ENCODE measurements at regions not wholly inside any gene's neighbourhood (a gene's known extent, or its start where the extent isn't known, plus 50 kb on each side); places are given as distances from the start of the nearest gene placed in this dataset.

GRCh38 chr5:106720367-106720766 lies 950.4 kb downstream of the EFNA5 start:
- WGBS (ENCODE audit: low lambda C conversion rate): 34% methylated on average over 3 of the region's 3 CpGs
- H4K20me1 ChIP-seq (ENCODE audit: insufficient read depth): no peaks in the 10 kb centered on the region
- no peak overlapping the region for H3K4me3 ChIP-seq (ENCODE audit: low read depth in 2 of 2, low read length in 1 of 2)
- ChIA-PET CTCF (no interaction called here), POLR2A (no interaction called here)
- no peaks in the 10 kb centered on the region for H3K27me3 ChIP-seq (ENCODE audit: insufficient read depth)
- TF ChIP-seq, protein P1, sequence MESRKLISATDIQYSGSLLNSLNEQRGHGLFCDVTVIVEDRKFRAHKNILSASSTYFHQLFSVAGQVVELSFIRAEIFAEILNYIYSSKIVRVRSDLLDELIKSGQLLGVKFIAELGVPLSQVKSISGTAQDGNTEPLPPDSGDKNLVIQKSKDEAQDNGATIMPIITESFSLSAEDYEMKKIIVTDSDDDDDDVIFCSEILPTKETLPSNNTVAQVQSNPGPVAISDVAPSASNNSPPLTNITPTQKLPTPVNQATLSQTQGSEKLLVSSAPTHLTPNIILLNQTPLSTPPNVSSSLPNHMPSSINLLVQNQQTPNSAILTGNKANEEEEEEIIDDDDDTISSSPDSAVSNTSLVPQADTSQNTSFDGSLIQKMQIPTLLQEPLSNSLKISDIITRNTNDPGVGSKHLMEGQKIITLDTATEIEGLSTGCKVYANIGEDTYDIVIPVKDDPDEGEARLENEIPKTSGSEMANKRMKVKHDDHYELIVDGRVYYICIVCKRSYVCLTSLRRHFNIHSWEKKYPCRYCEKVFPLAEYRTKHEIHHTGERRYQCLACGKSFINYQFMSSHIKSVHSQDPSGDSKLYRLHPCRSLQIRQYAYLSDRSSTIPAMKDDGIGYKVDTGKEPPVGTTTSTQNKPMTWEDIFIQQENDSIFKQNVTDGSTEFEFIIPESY (IDR thresholded peaks at IDR 0.05; ENCODE audit: borderline replicate concordance, low read depth): no peak
- TF ChIP-seq MXI1 (IDR thresholded peaks at IDR 0.05; ENCODE audit: low read depth, low read length): no peak
- no peak for TF ChIP-seq ELF1 (IDR thresholded peaks at IDR 0.05)
- TF ChIP-seq RFX5 (IDR thresholded peaks at IDR 0.05; ENCODE audit: low read length): no peak
- TF ChIP-seq GATA2 (CRISPR knock-in tag; IDR thresholded peaks at IDR 0.05): no peak
- TF ChIP-seq FOXJ3 (CRISPR knock-in tag; IDR thresholded peaks at IDR 0.05): no peak
- TF ChIP-seq FOXM1 (IDR thresholded peaks at IDR 0.05; ENCODE audit: low read depth): no peak
- no peak for TF ChIP-seq PBX3 (IDR thresholded peaks at IDR 0.05)
- no peak for TF ChIP-seq JUND (IDR thresholded peaks at IDR 0.05)
- no peak for TF ChIP-seq RAD21 (IDR thresholded peaks at IDR 0.05; ENCODE audit: low read length)
- TF ChIP-seq NFIC (IDR thresholded peaks at IDR 0.05; ENCODE audit: borderline replicate concordance): no peak
- TF ChIP-seq TCF12 (IDR thresholded peaks at IDR 0.05): no peak
- TF ChIP-seq POLR2AphosphoS5 (IDR thresholded peaks at IDR 0.05; ENCODE audit: low read depth, low read length): no peak
- TF ChIP-seq, protein P2, sequence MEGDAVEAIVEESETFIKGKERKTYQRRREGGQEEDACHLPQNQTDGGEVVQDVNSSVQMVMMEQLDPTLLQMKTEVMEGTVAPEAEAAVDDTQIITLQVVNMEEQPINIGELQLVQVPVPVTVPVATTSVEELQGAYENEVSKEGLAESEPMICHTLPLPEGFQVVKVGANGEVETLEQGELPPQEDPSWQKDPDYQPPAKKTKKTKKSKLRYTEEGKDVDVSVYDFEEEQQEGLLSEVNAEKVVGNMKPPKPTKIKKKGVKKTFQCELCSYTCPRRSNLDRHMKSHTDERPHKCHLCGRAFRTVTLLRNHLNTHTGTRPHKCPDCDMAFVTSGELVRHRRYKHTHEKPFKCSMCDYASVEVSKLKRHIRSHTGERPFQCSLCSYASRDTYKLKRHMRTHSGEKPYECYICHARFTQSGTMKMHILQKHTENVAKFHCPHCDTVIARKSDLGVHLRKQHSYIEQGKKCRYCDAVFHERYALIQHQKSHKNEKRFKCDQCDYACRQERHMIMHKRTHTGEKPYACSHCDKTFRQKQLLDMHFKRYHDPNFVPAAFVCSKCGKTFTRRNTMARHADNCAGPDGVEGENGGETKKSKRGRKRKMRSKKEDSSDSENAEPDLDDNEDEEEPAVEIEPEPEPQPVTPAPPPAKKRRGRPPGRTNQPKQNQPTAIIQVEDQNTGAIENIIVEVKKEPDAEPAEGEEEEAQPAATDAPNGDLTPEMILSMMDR (IDR thresholded peaks at IDR 0.05): no peak
- TF ChIP-seq NRF1 (IDR thresholded peaks at IDR 0.05; ENCODE audit: low read depth, low read length): no peak
- no peak for TF ChIP-seq MEF2A (IDR thresholded peaks at IDR 0.05; ENCODE audit: borderline replicate concordance, low read depth)
- TF ChIP-seq, protein P3, sequence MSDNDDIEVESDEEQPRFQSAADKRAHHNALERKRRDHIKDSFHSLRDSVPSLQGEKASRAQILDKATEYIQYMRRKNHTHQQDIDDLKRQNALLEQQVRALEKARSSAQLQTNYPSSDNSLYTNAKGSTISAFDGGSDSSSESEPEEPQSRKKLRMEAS (IDR thresholded peaks at IDR 0.05; ENCODE audit: low read depth): no peak
- no peak overlapping the region for H2AFZ ChIP-seq (ENCODE audit: low read depth)
- H3K9me3 ChIP-seq: no peaks in the 10 kb centered on the region
- H3K4me2 ChIP-seq: no peak overlapping the region
- H3K9ac ChIP-seq: no peak overlapping the region
- DNase-seq: no peak
- H3F3A ChIP-seq (replicated peaks; ENCODE audit: insufficient read depth): no peaks in the 10 kb centered on the region
- no peaks in the 10 kb centered on the region for H3K4me1 ChIP-seq (ENCODE audit: control insufficient read depth in 1 of 2, insufficient read depth in 2 of 2, low read depth in 1 of 2, low read length in 1 of 2)
- no peaks in the 10 kb centered on the region for H3K79me2 ChIP-seq (ENCODE audit: insufficient read depth)
- H3K27ac ChIP-seq (ENCODE audit: low read depth in 2 of 2, low read length in 1 of 2): no peak overlapping the region
- H3K9me2 ChIP-seq: no peaks in the 10 kb centered on the region
- no peaks in the 10 kb centered on the region for H3K36me3 ChIP-seq (replicated peaks in 1 of 2; ENCODE audit: control insufficient read depth in 1 of 2, insufficient read depth in 2 of 2, low read length in 1 of 2)
